PC-3 (cell line): ENCODE measurements at regions not wholly inside any gene's neighbourhood (a gene's known extent, or its start where the extent isn't known, plus 50 kb on each side); places are given as distances from the start of the nearest gene placed in this dataset.
A peak's percentile ranks its signal among the peaks of the same experiment; 100 is the strongest.
"Not testable (repeated sequence)": the region's sequence is repeated elsewhere in the genome, so short reads cannot be mapped to it uniquely, and the experiment has no call there.

ENCODE experiments used
- ATAC-seq: fragments of 200-7000 bp; cut with Tn5 transposase; 2 replicates; pipeline ENCODE4 v1.9.1; 2020; ENCODE audit warnings: mild to moderate bottlenecking, moderate library complexity
- BruUV-seq: library from RNA; stranded (reverse); fragments of 400-500 nt; replicated peaks from 2 replicates; lab custom pipeline; 2021; lab: Mats Ljungman, UMichigan
- CTCF ChIA-PET: fragments of 300-600 bp; sonication (Branson Sonifier 250); formaldehyde crosslinking; loops from one replicate; lab custom pipeline; 2022; ENCODE audit warnings: antibody characterized with exemption; lab: Charles Lee
- POLR2A ChIA-PET: fragments of 300-600 bp; sonication (Branson Sonifier 250); formaldehyde crosslinking; loops from one replicate; lab custom pipeline; 2022; ENCODE audit warnings: antibody characterized with exemption; ENCODE audit not compliant: unreplicated experiment; lab: Charles Lee
- DNase-seq: peaks from one replicate; pipeline ENCODE4 v3.0.0-alpha.2; 2015
- H2AFZ ChIP-seq: fragments of 300-600 bp; sonication (generic); 2 replicates; pipeline ENCODE4 v1.6.0; 2016; ENCODE audit warnings: antibody characterized with exemption, low read length
- H3F3A ChIP-seq: fragments of 300-600 bp; sonication (generic); one replicate; pipeline ENCODE4 v1.6.0; 2017; ENCODE audit warnings: antibody characterized with exemption, low read length, control low read depth, mild to moderate bottlenecking; ENCODE audit not compliant: unreplicated experiment
- H3K27ac ChIP-seq: fragments of 300-600 bp; sonication (generic); 2 replicates; pipeline ENCODE4 v1.5.1; 2016; ENCODE audit warnings: mild to moderate bottlenecking, low read length
- H3K27me3 ChIP-seq: fragments of 300-600 bp; sonication (generic); 2 replicates; pipeline ENCODE4 v1.6.1; 2016; ENCODE audit warnings: low read length, mixed read lengths
- H3K36me3 ChIP-seq: fragments of 300-600 bp; sonication (generic); 2 replicates; pipeline ENCODE4 v1.6.1; 2016; ENCODE audit warnings: low read depth, mixed run types, low read length, mixed read lengths
- H3K4me1 ChIP-seq: fragments of 300-600 bp; sonication (generic); 2 replicates; pipeline ENCODE4 v1.5.1; 2016; ENCODE audit warnings: low read length; ENCODE audit not compliant: insufficient read depth
- H3K4me2 ChIP-seq: fragments of 300-600 bp; sonication (generic); 2 replicates; pipeline ENCODE4 v1.6.0; 2016; ENCODE audit warnings: low read length
- H3K4me3 ChIP-seq: fragments of 300-600 bp; sonication (generic); 2 replicates; pipeline ENCODE4 v1.5.1; 2016; ENCODE audit warnings: mild to moderate bottlenecking, low read length, mixed read lengths
- H3K79me2 ChIP-seq: fragments of 300-600 bp; sonication (generic); 2 replicates; pipeline ENCODE4 v1.6.1; 2017; ENCODE audit warnings: low read length, mixed read lengths
- H3K9ac ChIP-seq: fragments of 300-600 bp; sonication (generic); 2 replicates; pipeline ENCODE4 v1.6.0; 2016; ENCODE audit warnings: mild to moderate bottlenecking, low read length
- H3K9me2 ChIP-seq: fragments of 300-600 bp; sonication (generic); replicated peaks from 2 replicates; pipeline ENCODE4 v1.6.1; 2016; ENCODE audit warnings: mixed run types, low read length, mixed read lengths
- H3K9me3 ChIP-seq: fragments of 300-600 bp; sonication (generic); 2 replicates; pipeline ENCODE4 v1.6.1; 2016; ENCODE audit warnings: low read length, mixed read lengths
- H4K20me1 ChIP-seq: fragments of 300-600 bp; sonication (generic); 2 replicates; pipeline ENCODE4 v1.6.1; 2016; ENCODE audit warnings: low read length, mixed read lengths
- EZH2 ChIP-seq: fragments of 300-600 bp; sonication (generic); IDR thresholded peaks from one replicate; pipeline ENCODE4 v1.6.1; 2017; ENCODE audit warnings: antibody characterized with exemption, mild to moderate bottlenecking, low read length; ENCODE audit not compliant: unreplicated experiment
- EZH2phosphoT487 ChIP-seq: fragments of 300-600 bp; sonication (generic); IDR thresholded peaks from 2 replicates; pipeline ENCODE4 v1.6.1; 2018; ENCODE audit warnings: mild to moderate bottlenecking, antibody characterized with exemption, low read length, borderline replicate concordance
- intact Hi-C: fragments of 100-400 bp; cut with micrococcal nuclease; formaldehyde crosslinking; loops from 2 replicates; pipeline ENCODE4 v1.9.0; 2023
- TF ChIP-seq, protein P1 (sequence below): fragments of 300-600 bp; sonication (generic); conservative IDR thresholded peaks from 2 replicates; pipeline ENCODE4 v1.5.1; 2017; ENCODE audit warnings: antibody characterized with exemption, low read depth, mild to moderate bottlenecking, low read length

DNA sequence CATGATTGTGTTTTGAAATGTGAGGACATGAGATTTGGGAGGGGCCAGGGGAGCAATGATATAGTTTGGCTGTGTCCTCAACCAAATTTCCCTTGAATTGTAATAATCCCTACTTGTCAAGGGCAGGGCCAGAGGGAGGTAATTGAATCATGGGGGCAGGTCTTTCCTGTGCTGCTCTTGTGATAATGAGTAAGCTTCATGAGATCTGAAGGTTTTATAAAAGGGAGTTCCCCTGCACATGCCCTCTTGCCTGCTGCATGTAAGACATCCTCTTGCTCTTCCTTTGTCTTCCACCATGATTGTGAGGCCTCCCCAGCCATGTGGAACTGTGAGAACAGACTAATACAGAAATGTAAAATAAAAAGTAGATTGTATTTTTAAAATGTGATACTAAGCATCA is 1294.9 kb downstream of the ADGRL3 start:
- Histone ChIP-seq H3K9me3 (no peaks in the 10 kb centered on the region), H3K79me2 (no peaks in the 10 kb centered on the region), H3K27ac (no peak overlapping the region), H4K20me1 (no peaks in the 10 kb centered on the region), H3K9ac (no peak overlapping the region), H3K4me2 (no peak overlapping the region), H3K27me3 (no peaks in the 10 kb centered on the region), H3K9me2 (no peaks in the 10 kb centered on the region), H3K36me3 (no peaks in the 10 kb centered on the region), H2AFZ (no peak overlapping the region), H3K4me1 (no peaks in the 10 kb centered on the region), H3K4me3 (no peak overlapping the region), H3F3A (no peaks in the 10 kb centered on the region)
- TF ChIP-seq, protein P1, sequence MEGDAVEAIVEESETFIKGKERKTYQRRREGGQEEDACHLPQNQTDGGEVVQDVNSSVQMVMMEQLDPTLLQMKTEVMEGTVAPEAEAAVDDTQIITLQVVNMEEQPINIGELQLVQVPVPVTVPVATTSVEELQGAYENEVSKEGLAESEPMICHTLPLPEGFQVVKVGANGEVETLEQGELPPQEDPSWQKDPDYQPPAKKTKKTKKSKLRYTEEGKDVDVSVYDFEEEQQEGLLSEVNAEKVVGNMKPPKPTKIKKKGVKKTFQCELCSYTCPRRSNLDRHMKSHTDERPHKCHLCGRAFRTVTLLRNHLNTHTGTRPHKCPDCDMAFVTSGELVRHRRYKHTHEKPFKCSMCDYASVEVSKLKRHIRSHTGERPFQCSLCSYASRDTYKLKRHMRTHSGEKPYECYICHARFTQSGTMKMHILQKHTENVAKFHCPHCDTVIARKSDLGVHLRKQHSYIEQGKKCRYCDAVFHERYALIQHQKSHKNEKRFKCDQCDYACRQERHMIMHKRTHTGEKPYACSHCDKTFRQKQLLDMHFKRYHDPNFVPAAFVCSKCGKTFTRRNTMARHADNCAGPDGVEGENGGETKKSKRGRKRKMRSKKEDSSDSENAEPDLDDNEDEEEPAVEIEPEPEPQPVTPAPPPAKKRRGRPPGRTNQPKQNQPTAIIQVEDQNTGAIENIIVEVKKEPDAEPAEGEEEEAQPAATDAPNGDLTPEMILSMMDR, result no peak
- no peak for TF ChIP-seq EZH2
- TF ChIP-seq EZH2phosphoT487, result no peak
- intact Hi-C loops, result no loop called here
- DNase-seq (peak; percentile 15), ATAC-seq (no peak)
- BruUV-seq, result no TSS peak
- POLR2A ChIA-PET, result interaction anchor here (0.7 kb wide), 1 partner anchor 1135 kb away, joined by 3 read pairs; no protein-coding TSS in a partner anchor
- CTCF ChIA-PET, result no interaction called here

DNA sequence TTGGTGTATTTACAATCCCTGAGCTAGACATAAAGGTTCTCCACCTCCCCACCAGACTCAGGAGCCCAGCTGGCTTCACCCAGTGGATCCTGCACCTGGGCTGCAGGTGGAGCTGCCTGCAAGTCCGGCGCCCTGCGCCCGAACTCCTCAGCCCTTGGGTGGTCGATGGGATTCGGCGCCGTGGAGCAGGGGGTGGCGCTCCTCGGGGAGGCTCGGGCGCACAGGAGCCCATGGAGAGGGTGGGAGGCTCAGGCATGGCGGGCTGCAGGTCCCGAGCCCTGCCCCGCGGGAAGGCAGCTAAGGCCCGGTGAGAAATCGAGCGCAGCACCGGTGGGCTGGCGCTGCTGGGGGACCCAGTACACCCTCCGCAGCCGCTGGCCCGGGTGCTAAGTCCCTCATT is 1291.6 kb downstream of the ADGRL3 start:
- H2AFZ ChIP-seq, intact Hi-C loops, BruUV-seq, H3K27me3 ChIP-seq, ATAC-seq, H3K9me3 ChIP-seq, H3K27ac ChIP-seq, H4K20me1 ChIP-seq, H3K36me3 ChIP-seq, H3K4me2 ChIP-seq, CTCF ChIA-PET, H3K9me2 ChIP-seq, H3F3A ChIP-seq, H3K9ac ChIP-seq, H3K4me1 ChIP-seq, DNase-seq, H3K79me2 ChIP-seq, POLR2A ChIA-PET, H3K4me3 ChIP-seq: not testable (repeated sequence)

DNA sequence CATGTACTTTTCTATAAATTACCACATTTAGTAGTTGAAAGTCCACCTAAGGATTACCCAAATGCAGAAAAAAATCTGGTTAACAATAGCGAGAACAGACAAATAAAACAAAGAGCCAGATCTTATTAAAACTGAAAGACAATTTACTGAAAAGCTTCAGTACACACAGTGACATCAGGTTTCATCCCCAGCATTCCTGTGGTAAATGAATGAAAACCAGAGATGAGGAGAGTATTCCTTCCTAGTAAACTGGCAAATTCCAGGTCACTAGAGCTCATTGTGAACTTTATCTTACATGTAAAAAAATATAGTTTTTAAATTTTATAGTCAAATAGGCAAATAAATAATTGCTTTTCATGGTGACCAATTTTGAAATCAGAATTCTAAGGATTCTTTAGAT is 1290.5 kb downstream of the ADGRL3 start:
- intact Hi-C loops, result no loop called here
- Histone ChIP-seq H3F3A (no peaks in the 10 kb centered on the region), H3K4me3 (no peak overlapping the region), H3K4me1 (no peaks in the 10 kb centered on the region), H2AFZ (no peak overlapping the region), H3K4me2 (no peak overlapping the region), H3K9me3 (no peaks in the 10 kb centered on the region), H3K79me2 (no peaks in the 10 kb centered on the region), H3K27ac (no peak overlapping the region), H3K9me2 (no peaks in the 10 kb centered on the region), H3K36me3 (no peaks in the 10 kb centered on the region), H3K27me3 (no peaks in the 10 kb centered on the region), H4K20me1 (no peaks in the 10 kb centered on the region), H3K9ac (no peak overlapping the region)
- ATAC-seq (peak; percentile 53), DNase-seq (peak; percentile 41)
- BruUV-seq, result no TSS peak
- ChIA-PET POLR2A (interaction anchor here (0.6 kb wide), 1 partner anchor 116 kb away, joined by 3 read pairs; no protein-coding TSS in a partner anchor), CTCF (no interaction called here)
- TF ChIP-seq EZH2, result no peak
- TF ChIP-seq, protein P1, result no peak
